Gastroesophageal sphincter (tissue), 4 donors: ENCODE measurements at regions not wholly inside any gene's neighbourhood (a gene's known extent, or its start where the extent isn't known, plus 50 kb on each side); places are given as distances from the start of the nearest gene placed in this dataset.
A peak's percentile ranks its signal among the peaks of the same experiment; 100 is the strongest.

ENCODE experiments used
- ATAC-seq: fragments of 150-250 bp; one replicate; pipeline ENCODE4 v1.9.1; 2016; ENCODE audit warnings: mild to moderate bottlenecking, moderate library complexity
- H3K27ac ChIP-seq, 4 donors: fragments of 200-600 bp; sonication (generic) in 3 of 4; 1 replicate in 3 of 4; 2 replicates in 1 of 4; pipeline ENCODE4 v1.5.1; 2016 to 2019
- H3K27me3 ChIP-seq: fragments of 200-600 bp; sonication (generic); one replicate; pipeline ENCODE4 v1.5.1; 2019
- H3K36me3 ChIP-seq, 2 donors: fragments of 200-600 bp; sonication (generic); one replicate each; pipeline ENCODE4 v1.5.1; 2019; ENCODE audit warnings: control low read depth in 1 of 2
- H3K4me1 ChIP-seq, 3 donors: fragments of 200-600 bp; sonication (generic); 1 replicate in 2 of 3; 2 replicates in 1 of 3; pipeline ENCODE4 v1.5.1; 2016 to 2019; ENCODE audit warnings: control low read depth in 2 of 3
- H3K4me3 ChIP-seq, 2 donors: fragments of 200-600 bp; sonication (generic); one replicate each; pipeline ENCODE4 v1.5.1; 2019; ENCODE audit warnings: mild to moderate bottlenecking in 1 of 2, moderate library complexity in 1 of 2
- H3K9me3 ChIP-seq, 3 donors: fragments of 200-600 bp; sonication (generic); one replicate each; pipeline ENCODE4 v1.5.1; 2017 to 2019; ENCODE audit warnings: control low read depth in 2 of 3
- CTCF ChIP-seq, 4 experiments: fragments of 200-600 bp in 2 of 4; fragments of 450-650 bp in 2 of 4; sonication (generic) in 1 of 4; IDR thresholded peaks; one replicate each; pipeline ENCODE4 v1.5.1; 2017 to 2019; ENCODE audit warnings: antibody characterized with exemption in 4 of 4, mild to moderate bottlenecking in 2 of 4, moderate library complexity in 2 of 4
- EP300 ChIP-seq: sonication (generic); formaldehyde crosslinking; IDR thresholded peaks from one replicate; pipeline ENCODE4 v1.6.1; 2017; ENCODE audit warnings: antibody characterized with exemption, mild to moderate bottlenecking
- POLR2A ChIP-seq, 2 donors: fragments of 450-650 bp; IDR thresholded peaks; one replicate each; pipeline ENCODE4 v1.6.1; 2017; ENCODE audit warnings: antibody characterized with exemption in 2 of 2, mild to moderate bottlenecking in 2 of 2, moderate library complexity in 1 of 2
- POLR2AphosphoS5 ChIP-seq: sonication (generic); formaldehyde crosslinking; IDR thresholded peaks from one replicate; pipeline ENCODE4 v1.6.1; 2017; ENCODE audit warnings: antibody characterized with exemption
- WGBS, 2 donors: methylation state at CpG; one replicate each; pipeline ENCODE4 v1.1.5; 2018; ENCODE audit warnings: low coverage in 1 of 2; 5-methylcytosine and 5-hydroxymethylcytosine counted together

GRCh38 chr6:87873556-87873955, 171.5 kb upstream of the AKIRIN2 start:
- no peaks in the 10 kb centered on the region for H3K36me3 ChIP-seq
- H3K27ac ChIP-seq = no peak overlapping the region
- peaks cover 0 to 12% (median 0%) of the 10 kb centered on the region in 3 donors for H3K4me1 ChIP-seq
- no peak for ATAC-seq
- no peaks in the 10 kb centered on the region for H3K9me3 ChIP-seq
- TF ChIP-seq POLR2AphosphoS5 (no peak), CTCF (IDR thresholded peaks at IDR 0.05) (no peak), POLR2A (IDR thresholded peaks at IDR 0.05) (no peak), EP300 (no peak)
- 96 to 98% methylated on average over 2 to 3 of the region's 3 CpGs for WGBS, 2 donors
- no peaks in the 10 kb centered on the region for H3K27me3 ChIP-seq
- no peak overlapping the region for H3K4me3 ChIP-seq

GRCh38 chr6:87870556-87870955, 168.5 kb upstream of the AKIRIN2 start:
- no peak for ATAC-seq
- no peaks in the 10 kb centered on the region for H3K36me3 ChIP-seq
- H3K4me1 ChIP-seq = peaks cover 0 to 12% (median 0%) of the 10 kb centered on the region in 3 donors
- no peak overlapping the region for H3K27ac ChIP-seq
- H3K27me3 ChIP-seq = no peaks in the 10 kb centered on the region
- no peak overlapping the region for H3K4me3 ChIP-seq
- TF ChIP-seq EP300 (no peak), POLR2AphosphoS5 (no peak), CTCF (IDR thresholded peaks at IDR 0.05) (no peak), POLR2A (IDR thresholded peaks at IDR 0.05) (no peak)
- WGBS, 2 donors = 5 to 8% methylated on average over 2 to 3 of the region's 3 CpGs
- no peaks in the 10 kb centered on the region for H3K9me3 ChIP-seq

GRCh38 chr6:87869064-87869905, 167.3 kb upstream of the AKIRIN2 start:
- WGBS, 2 donors = 75 to 84% methylated on average over 6 to 7 of the region's 7 CpGs
- Histone ChIP-seq H3K9me3 (no peaks in the 10 kb centered on the region), H3K4me1 (peaks cover 0 to 12% (median 0%) of the 10 kb centered on the region in 3 donors), H3K36me3 (no peaks in the 10 kb centered on the region), H3K27ac (no peak overlapping the region), H3K4me3 (no peak overlapping the region), H3K27me3 (no peaks in the 10 kb centered on the region)
- no peak for ATAC-seq
- TF ChIP-seq POLR2AphosphoS5 (no peak), EP300 (no peak), CTCF (IDR thresholded peaks at IDR 0.05) (no peak), POLR2A (IDR thresholded peaks at IDR 0.05) (no peak)

DNA sequence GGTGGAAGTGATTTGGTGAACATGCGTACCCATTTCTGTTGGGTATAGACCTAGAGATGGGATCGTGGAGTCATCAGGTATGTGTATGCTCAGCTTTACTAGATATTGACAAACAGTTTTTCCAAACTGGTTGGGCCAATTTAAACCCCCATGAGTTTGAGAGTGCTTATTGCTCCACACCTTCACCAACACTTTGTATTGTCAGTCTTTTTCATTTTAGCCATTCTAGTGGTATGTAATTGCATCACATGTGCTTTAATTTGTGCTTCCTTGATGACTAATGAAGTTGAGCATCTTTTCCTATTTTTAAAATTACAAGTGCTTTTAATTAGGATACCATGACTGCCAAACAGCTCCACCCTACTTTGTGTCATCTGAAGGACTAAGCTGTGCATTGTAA, 158.9 kb upstream of the AKIRIN2 start:
- H3K36me3 ChIP-seq = no peaks in the 10 kb centered on the region
- no peaks in the 10 kb centered on the region for H3K4me1 ChIP-seq
- ATAC-seq = no peak
- H3K27ac ChIP-seq = no peak overlapping the region
- H3K27me3 ChIP-seq = no peaks in the 10 kb centered on the region
- WGBS, 2 donors = 90 to 100% methylated on average over 2 of the region's 2 CpGs
- no peak overlapping the region for H3K4me3 ChIP-seq
- H3K9me3 ChIP-seq = peaks cover 0 to 14% (median 0%) of the 10 kb centered on the region in 3 donors
- TF ChIP-seq POLR2A (IDR thresholded peaks at IDR 0.05) = no peak
- TF ChIP-seq CTCF (IDR thresholded peaks at IDR 0.05) = no peak
- TF ChIP-seq EP300 = no peak
- no peak for TF ChIP-seq POLR2AphosphoS5

DNA sequence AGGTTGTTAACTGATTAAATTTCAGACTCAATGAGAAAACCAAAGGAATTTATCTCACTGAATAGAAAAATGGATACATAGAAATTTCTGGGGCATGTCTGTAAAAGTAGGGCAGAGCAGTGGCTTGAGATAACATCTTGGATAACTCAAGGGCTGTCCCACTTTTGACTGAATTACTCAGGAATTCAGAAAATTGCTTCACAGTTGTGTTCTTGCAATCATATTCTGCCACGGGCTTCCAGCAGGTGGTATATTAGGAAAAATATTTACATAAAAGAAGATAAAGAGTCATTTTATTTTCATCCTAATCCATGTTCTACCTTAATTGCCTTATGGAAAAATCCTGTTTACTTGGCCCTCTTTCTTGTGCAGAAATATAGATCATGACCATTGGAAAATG, 156.4 kb upstream of the AKIRIN2 start:
- no peak overlapping the region for H3K4me3 ChIP-seq
- no peaks in the 10 kb centered on the region for H3K36me3 ChIP-seq
- peak; percentile 43 for ATAC-seq
- WGBS, 2 donors = 17 to 36% methylated on average over 1 of the region's 1 CpG
- H3K9me3 ChIP-seq = peaks cover 0 to 14% (median 0%) of the 10 kb centered on the region in 3 donors
- no peaks in the 10 kb centered on the region for H3K4me1 ChIP-seq
- H3K27ac ChIP-seq = no peak overlapping the region
- no peak for TF ChIP-seq EP300
- TF ChIP-seq POLR2AphosphoS5 = no peak
- TF ChIP-seq CTCF (IDR thresholded peaks at IDR 0.05) = no peak
- no peak for TF ChIP-seq POLR2A (IDR thresholded peaks at IDR 0.05)
- no peaks in the 10 kb centered on the region for H3K27me3 ChIP-seq
